Non-pigmented ciliary epithelial cell (primary cell): ENCODE measurements at regions not wholly inside any gene's neighbourhood (a gene's known extent, or its start where the extent isn't known, plus 50 kb on each side); places are given as distances from the start of the nearest gene placed in this dataset.

ENCODE experiments used
- DNase-seq: peaks from one replicate; pipeline ENCODE4 v3.0.0-alpha.2; 2010; ENCODE audit warnings: low read depth

DNA sequence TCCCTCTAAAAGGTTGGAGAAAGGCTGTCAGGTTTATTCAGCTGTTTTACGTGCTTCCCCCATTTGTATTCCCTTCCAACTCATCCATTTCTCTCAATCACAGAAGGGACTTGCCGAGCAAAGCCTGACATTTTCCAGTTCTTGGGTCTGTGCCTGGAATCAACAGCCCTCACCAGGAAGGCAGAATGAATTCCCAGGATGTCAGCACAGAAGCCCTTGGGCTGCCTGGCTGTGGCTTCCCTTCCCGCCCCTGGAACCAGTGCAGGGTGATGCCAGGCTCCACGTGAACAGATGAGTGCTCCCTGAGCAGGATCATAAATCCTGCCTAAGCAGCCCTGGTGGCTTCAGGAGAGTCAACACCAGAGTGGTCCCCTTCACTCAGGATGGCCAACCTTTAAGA, 86.1 kb upstream of the CD83 start:
- DNase-seq = no peak

GRCh38 chr6:14035071-14035847, 82.3 kb upstream of the CD83 start:
- DNase-seq = peak; percentile 89

GRCh38 chr6:14035874-14036273, 81.7 kb upstream of the CD83 start:
- no peak for DNase-seq

DNA sequence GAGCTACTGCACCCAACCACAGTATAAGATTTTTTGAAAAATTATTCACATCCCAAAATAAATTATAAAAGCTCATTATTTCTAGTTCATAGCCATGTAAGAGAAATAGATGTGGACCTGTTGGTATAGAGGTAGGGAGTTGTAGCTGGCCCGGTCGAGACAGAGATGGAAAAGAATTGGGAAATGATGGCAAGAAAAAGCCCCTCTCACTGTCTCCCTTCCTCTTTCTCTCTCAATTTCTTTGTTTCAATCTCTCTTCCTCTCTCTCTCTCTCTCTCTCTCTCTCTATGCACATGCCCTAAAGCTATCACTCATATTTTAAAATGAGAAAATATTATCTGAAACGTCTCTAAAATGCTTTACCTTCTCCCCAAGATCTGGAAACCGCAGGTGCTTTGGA, 80.7 kb upstream of the CD83 start:
- no peak for DNase-seq

- DNase-seq = peak; percentile 40
Measured at GRCh38 chr6:14037402-14038277, 79.9 kb upstream of the CD83 start.

DNA sequence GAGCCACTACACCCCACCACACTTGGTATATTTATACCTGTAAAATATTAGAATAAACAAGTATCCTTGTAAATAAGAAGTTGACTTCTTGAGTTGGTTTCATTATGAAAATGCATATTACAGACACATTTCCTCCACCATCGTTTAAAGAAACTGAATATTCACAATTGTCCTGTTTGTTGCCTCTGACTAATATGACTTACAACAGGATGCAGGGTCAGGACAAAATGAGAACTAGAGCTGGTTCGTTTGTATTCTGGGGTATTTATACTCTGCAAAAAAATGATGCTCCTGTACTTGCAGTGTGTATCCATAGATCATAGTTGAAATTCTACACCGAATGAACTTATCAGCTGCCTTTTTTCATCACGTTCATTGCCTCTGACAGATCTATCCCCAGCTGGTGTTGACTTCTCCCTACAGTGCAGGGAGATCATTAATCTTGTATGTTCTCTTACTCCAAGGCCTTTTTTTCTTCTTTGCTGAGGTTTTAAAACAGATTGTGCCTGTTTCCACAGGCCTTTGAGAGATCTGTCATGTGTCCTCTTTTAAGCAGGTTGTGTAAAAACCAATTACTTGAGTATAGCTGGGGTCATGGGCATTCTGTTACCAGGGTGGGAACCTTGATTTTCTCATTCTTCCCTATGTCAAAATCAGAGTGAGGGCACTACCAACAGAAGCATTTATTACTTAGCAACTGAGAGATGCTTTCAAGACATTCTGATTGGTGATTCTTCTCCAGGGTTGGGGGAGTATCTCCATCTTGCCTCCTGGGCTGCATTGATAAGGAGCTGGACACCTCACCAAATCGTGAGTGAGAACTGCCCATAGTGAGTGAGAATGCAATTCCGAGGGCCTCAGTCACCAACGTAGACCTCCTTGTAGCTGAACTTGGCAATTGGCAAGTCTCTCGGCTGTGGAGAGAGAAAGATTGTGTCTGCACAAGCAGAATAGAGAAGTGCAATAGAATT, 78.8 kb upstream of the CD83 start:
- no peak for DNase-seq

- no peak for DNase-seq
Measured at GRCh38 chr6:14040042-14040441, 77.5 kb upstream of the CD83 start.

GRCh38 chr6:14046476-14047068, 71.0 kb upstream of the CD83 start:
- DNase-seq = no peak

DNA sequence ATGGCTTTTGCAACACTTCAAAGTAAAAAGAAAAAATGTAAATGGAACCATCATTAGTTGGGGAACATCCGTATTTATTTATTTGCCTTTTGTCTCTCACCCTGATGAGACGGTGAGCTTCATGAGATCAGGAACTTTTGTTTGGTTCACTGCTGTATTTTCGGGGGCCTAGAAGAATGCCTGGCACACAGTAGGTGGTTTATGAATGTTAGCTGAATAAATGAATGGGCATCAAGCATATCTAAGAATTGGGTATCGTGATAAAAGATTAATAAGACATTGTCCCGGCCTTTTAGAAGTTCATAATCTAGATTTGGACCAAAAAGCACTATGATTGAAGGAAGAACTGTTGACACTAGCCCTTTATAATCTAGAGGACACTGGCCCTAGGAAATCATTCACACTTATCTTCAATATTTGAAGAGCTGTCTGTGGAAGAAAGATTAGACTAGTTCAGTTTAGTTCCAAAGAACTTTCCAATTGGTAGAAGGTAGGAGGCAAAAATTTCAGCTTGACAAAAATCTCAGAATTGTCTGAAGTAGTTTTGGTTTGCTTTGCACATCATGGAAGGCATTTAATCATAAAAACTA, 70.3 kb upstream of the CD83 start:
- DNase-seq = no peak

GRCh38 chr6:14048837-14049236, 68.7 kb upstream of the CD83 start:
- no peak for DNase-seq

DNA sequence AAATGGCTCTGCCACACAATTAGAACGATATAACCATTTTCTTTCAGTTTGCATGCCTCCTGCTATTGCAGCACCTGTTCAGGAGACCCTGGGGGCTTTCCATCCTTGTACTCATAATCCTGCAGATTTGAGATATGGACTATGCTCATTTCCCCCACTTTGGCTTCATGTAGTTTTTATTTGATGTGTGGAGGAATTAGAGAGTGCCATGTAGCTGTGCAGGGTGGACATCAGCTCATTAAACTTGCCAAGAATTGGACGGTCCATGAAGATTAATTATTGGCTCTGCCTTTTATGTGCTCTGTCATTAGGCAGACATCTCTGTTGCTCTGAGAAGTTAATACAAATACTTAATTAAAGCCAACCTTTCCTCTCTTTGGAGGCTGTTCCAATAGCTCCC, 66.2 kb upstream of the CD83 start:
- no peak for DNase-seq

DNA sequence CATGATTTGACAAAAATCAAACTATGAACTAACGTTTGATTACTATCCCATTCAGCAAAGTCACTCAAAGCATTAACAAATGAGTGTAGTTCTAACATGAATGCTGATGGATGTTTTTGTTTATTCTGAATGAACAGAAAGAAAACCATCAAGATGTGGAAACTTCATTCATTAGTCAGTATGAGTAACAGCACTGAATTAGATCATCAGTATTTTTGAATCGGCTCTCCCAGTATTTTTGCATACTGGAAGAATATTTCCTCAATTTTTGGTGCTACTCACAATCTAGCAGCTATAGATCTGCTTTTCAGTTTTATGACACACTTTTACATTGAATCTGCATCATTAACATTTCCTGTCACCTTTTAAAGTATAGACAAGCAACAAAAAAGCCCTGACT, 63.8 kb upstream of the CD83 start:
- no peak for DNase-seq

DNA sequence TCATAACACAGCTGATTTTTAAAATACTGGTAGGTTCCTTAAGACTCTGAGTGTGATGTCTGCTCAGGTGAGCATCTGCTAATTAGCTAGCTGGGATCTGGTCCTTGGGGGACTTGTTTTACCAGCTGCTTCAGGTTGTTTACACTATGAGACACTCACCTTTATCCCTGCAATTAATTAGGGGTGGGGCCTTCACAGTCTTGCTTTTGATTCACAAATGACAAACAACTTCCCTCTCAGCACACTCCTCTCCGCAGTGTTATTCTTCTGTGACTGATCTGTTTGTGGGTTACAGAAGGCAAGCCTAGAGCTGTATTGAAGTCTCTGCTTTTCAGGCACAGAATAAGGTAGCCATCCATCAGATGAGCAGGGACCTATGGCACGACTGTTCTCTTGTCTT, 62.0 kb upstream of the CD83 start:
- DNase-seq = no peak

GRCh38 chr6:14058029-14058695, 59.4 kb upstream of the CD83 start:
- no peak for DNase-seq

DNA sequence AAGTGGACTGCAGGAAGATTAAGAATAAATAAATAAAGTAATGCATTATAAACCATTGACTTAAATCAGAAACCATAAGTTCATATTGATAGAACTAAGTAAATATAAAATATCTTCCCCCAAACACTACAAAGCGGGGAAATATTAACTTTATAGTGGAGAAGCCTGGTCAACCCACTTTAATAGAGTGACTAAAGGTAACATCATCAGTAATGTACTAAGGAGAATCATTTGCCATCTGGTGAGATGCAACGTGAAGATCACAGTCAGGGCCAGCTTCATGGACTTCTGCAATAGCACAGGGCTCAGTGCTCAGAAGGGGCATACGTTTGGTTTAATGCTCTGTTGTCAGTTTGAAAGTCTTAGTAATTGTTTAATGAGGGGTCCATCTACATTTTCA, 58.8 kb upstream of the CD83 start:
- no peak for DNase-seq

DNA sequence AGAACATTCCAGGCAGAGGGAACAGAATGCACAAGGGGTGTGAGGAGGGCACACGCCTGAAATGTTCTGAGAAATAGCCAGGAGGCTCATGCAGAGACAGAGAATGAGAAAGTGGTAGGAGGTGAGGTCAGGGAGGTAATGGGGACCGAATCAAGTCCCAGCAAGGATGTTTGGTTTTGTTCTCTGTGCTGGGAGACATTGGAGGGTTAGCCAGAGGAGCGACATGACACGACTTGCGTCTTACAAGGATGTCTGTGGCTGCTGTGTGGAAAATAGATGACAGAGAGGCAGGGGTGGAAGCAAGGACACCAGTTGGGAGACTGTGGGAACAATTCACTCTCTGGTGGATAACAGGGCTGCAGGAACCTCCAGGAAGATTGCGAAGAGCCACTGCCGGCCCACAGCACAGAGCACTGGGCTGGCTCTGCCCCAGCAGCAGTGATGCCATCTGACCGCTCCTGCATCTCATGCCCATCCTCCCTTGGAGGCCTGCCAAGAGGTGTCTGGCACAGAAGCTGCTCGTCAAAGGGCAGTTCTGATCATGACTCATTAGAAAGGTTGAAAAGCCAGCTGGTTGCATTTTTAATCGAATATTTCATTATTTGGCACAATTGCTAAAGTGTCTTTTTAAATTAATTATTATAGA, 57.7 kb upstream of the CD83 start:
- no peak for DNase-seq

DNA sequence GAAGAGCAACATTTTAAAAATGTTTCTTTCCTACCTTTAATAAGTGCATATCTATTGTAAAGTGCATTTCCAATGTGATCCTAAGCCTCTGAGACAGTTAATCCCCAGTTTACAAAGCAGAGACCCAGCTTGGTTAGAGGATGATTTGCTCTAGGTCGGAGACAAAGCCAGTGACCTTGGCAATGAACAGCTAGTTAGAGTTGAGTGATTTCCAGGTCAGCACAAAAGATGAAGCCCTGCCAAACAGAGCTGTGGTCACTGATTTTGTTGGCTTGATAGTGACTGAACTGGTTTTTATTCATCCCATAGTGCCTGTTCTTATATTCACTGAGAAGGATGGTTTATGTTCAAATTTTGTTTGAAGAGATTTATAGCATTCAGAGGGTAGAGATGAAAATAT, 56.6 kb upstream of the CD83 start:
- DNase-seq = no peak

DNA sequence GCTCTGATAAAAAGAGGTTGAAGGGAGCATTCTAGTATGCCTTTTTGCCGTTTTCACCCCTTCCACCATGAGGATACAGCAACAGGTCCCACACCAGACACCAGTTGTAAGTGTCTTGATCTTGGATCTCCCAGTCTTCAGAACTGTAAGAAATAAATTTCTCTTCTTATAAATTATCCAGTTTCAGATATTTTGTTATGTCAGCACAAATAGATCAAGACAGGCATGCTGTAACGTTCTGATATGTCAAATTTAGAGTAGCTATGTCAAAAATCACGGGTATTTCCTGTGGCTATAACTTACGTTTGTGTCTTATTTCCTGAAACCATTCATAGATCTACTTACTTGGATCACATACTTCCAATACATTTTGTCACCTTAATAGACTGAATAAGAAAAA, 55.9 kb upstream of the CD83 start:
- DNase-seq = no peak

- no peak for DNase-seq
Measured at GRCh38 chr6:14062345-14063029, 55.1 kb upstream of the CD83 start.

DNA sequence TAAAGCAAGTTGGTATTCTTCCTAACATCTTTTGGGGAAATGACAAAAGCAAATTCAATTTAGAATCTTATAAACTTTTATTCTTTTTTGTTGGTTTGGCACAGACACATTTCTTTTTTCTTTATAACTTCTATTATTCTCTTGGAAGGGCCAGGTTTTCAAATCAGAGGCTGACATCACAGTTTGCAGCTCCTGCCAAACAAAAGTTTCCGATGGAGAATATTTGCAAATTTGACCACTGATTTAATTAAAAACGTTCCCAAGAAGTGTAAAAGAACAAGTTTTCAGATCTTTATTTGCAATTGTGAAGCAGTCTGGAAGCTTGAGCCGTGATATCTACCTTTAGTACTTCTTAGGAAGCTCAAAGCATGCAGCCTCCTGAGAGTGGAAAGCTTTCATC, 53.8 kb upstream of the CD83 start:
- DNase-seq = no peak
